ENCODE measurements at regions not wholly inside any gene's neighbourhood (a gene's known extent, or its start where the extent isn't known, plus 50 kb on each side); places are given as distances from the start of the nearest gene placed in this dataset.

GRCh38 chr1:58964428-58964827 lies 180.6 kb upstream of the JUN start:
- Histone ChIP-seq H3K23ac (ENCODE audit: low read length) (no peak overlapping the region), H3K56ac (ENCODE audit: low read length) (no peak overlapping the region), H3K9ac (ENCODE audit: low read length) (no peak overlapping the region), H3K79me1 (ENCODE audit: low read length) (no peaks in the 10 kb centered on the region), H3K4me3 (ENCODE audit: low read length) (no peak overlapping the region), H3K4ac (ENCODE audit: low read depth, low read length) (no peak overlapping the region), H2BK15ac (replicated peaks; ENCODE audit: low read depth) (no peak overlapping the region), H3K36me3 (ENCODE audit: control insufficient read depth, insufficient read depth, low read length) (no peaks in the 10 kb centered on the region), H3K18ac (ENCODE audit: low read length) (no peak overlapping the region), H3K4me2 (ENCODE audit: low read length) (no peak overlapping the region), H3K27me3 (ENCODE audit: insufficient read depth, low read length, poor library complexity) (no peaks in the 10 kb centered on the region), H4K5ac (ENCODE audit: low read length) (no peak overlapping the region), H2BK5ac (ENCODE audit: low read length) (no peak overlapping the region), H2BK120ac (ENCODE audit: low read depth, low read length) (no peak overlapping the region), H3K79me2 (ENCODE audit: control insufficient read depth, insufficient read depth, low read length) (no peaks in the 10 kb centered on the region), H4K8ac (ENCODE audit: low read depth, low read length) (no peak overlapping the region), H3K27ac (ENCODE audit: low read depth, low read length) (no peak overlapping the region), H2AK5ac (ENCODE audit: low read length) (no peak overlapping the region), H3K4me1 (ENCODE audit: control insufficient read depth, low read depth, low read length) (no peaks in the 10 kb centered on the region)
- no CpG with 5 or more reads among the region's 2 CpGs for WGBS (ENCODE audit: extremely low coverage, insufficient coverage, low lambda C conversion rate)
- no peak for DNase-seq

- H3K4ac ChIP-seq (ENCODE audit: low read depth, low read length): no peak overlapping the region
- H3K4me1 ChIP-seq (ENCODE audit: control insufficient read depth, low read depth, low read length): no peaks in the 10 kb centered on the region
- H2BK15ac ChIP-seq (replicated peaks; ENCODE audit: low read depth): no peak overlapping the region
- no peak overlapping the region for H3K9ac ChIP-seq (ENCODE audit: low read length)
- WGBS (ENCODE audit: extremely low coverage, insufficient coverage, low lambda C conversion rate): no CpG with 5 or more reads among the region's 1 CpG
- H3K27ac ChIP-seq (ENCODE audit: low read depth, low read length): no peak overlapping the region
- no peaks in the 10 kb centered on the region for H3K36me3 ChIP-seq (ENCODE audit: control insufficient read depth, insufficient read depth, low read length)
- no peaks in the 10 kb centered on the region for H3K79me1 ChIP-seq (ENCODE audit: low read length)
- no peak overlapping the region for H2BK5ac ChIP-seq (ENCODE audit: low read length)
- H3K4me2 ChIP-seq (ENCODE audit: low read length): no peak overlapping the region
- H3K18ac ChIP-seq (ENCODE audit: low read length): no peak overlapping the region
- H3K23ac ChIP-seq (ENCODE audit: low read length): no peak overlapping the region
- H3K79me2 ChIP-seq (ENCODE audit: control insufficient read depth, insufficient read depth, low read length): no peaks in the 10 kb centered on the region
- no peak for DNase-seq
- H3K27me3 ChIP-seq (ENCODE audit: insufficient read depth, low read length, poor library complexity): no peaks in the 10 kb centered on the region
- no peak overlapping the region for H3K4me3 ChIP-seq (ENCODE audit: low read length)
- no peak overlapping the region for H4K8ac ChIP-seq (ENCODE audit: low read depth, low read length)
- H3K56ac ChIP-seq (ENCODE audit: low read length): no peak overlapping the region
- no peak overlapping the region for H4K5ac ChIP-seq (ENCODE audit: low read length)
- H2BK120ac ChIP-seq (ENCODE audit: low read depth, low read length): no peak overlapping the region
- H2AK5ac ChIP-seq (ENCODE audit: low read length): no peak overlapping the region
Measured at GRCh38 chr1:58964880-58965279, 181.0 kb upstream of the JUN start.

GRCh38 chr1:58966103-58966916 lies 182.5 kb upstream of the JUN start:
- H3K27ac ChIP-seq (ENCODE audit: low read depth, low read length): no peak overlapping the region
- no CpG with 5 or more reads among the region's 6 CpGs for WGBS (ENCODE audit: extremely low coverage, insufficient coverage, low lambda C conversion rate)
- no peaks in the 10 kb centered on the region for H3K79me2 ChIP-seq (ENCODE audit: control insufficient read depth, insufficient read depth, low read length)

GRCh38 chr1:58966917-58967740 lies 183.3 kb upstream of the JUN start:
- Histone ChIP-seq H4K8ac (ENCODE audit: low read depth, low read length) (no peak overlapping the region), H3K4me2 (ENCODE audit: low read length) (no peak overlapping the region), H2BK15ac (replicated peaks; ENCODE audit: low read depth) (no peak overlapping the region), H4K5ac (ENCODE audit: low read length) (no peak overlapping the region), H3K79me2 (ENCODE audit: control insufficient read depth, insufficient read depth, low read length) (no peaks in the 10 kb centered on the region), H3K27me3 (ENCODE audit: insufficient read depth, low read length, poor library complexity) (no peaks in the 10 kb centered on the region), H3K23ac (ENCODE audit: low read length) (no peak overlapping the region), H3K9ac (ENCODE audit: low read length) (no peak overlapping the region), H3K56ac (ENCODE audit: low read length) (no peak overlapping the region), H2BK5ac (ENCODE audit: low read length) (no peak overlapping the region), H3K4me3 (ENCODE audit: low read length) (no peak overlapping the region), H3K27ac (ENCODE audit: low read depth, low read length) (no peak overlapping the region), H3K4me1 (ENCODE audit: control insufficient read depth, low read depth, low read length) (no peaks in the 10 kb centered on the region), H2AK5ac (ENCODE audit: low read length) (no peak overlapping the region), H3K79me1 (ENCODE audit: low read length) (no peaks in the 10 kb centered on the region), H3K18ac (ENCODE audit: low read length) (no peak overlapping the region), H3K4ac (ENCODE audit: low read depth, low read length) (no peak overlapping the region), H2BK120ac (ENCODE audit: low read depth, low read length) (no peak overlapping the region), H3K36me3 (ENCODE audit: control insufficient read depth, insufficient read depth, low read length) (no peaks in the 10 kb centered on the region)
- no peak for DNase-seq
- WGBS (ENCODE audit: extremely low coverage, insufficient coverage, low lambda C conversion rate): no CpG with 5 or more reads among the region's 5 CpGs

More at GRCh38 chr1:58966103-58966916, 182.5 kb upstream of the JUN start:
- Histone ChIP-seq H2BK15ac (replicated peaks; ENCODE audit: low read depth) (no peak overlapping the region), H3K4me1 (ENCODE audit: control insufficient read depth, low read depth, low read length) (no peaks in the 10 kb centered on the region), H2BK5ac (ENCODE audit: low read length) (no peak overlapping the region), H2BK120ac (ENCODE audit: low read depth, low read length) (no peak overlapping the region), H4K5ac (ENCODE audit: low read length) (no peak overlapping the region), H3K4ac (ENCODE audit: low read depth, low read length) (no peak overlapping the region), H3K23ac (ENCODE audit: low read length) (no peak overlapping the region), H4K8ac (ENCODE audit: low read depth, low read length) (no peak overlapping the region), H2AK5ac (ENCODE audit: low read length) (no peak overlapping the region), H3K18ac (ENCODE audit: low read length) (no peak overlapping the region), H3K4me3 (ENCODE audit: low read length) (no peak overlapping the region), H3K4me2 (ENCODE audit: low read length) (no peak overlapping the region), H3K9ac (ENCODE audit: low read length) (no peak overlapping the region), H3K79me1 (ENCODE audit: low read length) (no peaks in the 10 kb centered on the region), H3K36me3 (ENCODE audit: control insufficient read depth, insufficient read depth, low read length) (no peaks in the 10 kb centered on the region), H3K56ac (ENCODE audit: low read length) (no peak overlapping the region), H3K27me3 (ENCODE audit: insufficient read depth, low read length, poor library complexity) (no peaks in the 10 kb centered on the region)
- DNase-seq: no peak

GRCh38 chr1:58968360-58968952 lies 184.6 kb upstream of the JUN start:
- Histone ChIP-seq H3K27ac (ENCODE audit: low read depth, low read length) (no peak overlapping the region), H3K4ac (ENCODE audit: low read depth, low read length) (no peak overlapping the region), H3K18ac (ENCODE audit: low read length) (no peak overlapping the region), H2BK5ac (ENCODE audit: low read length) (no peak overlapping the region), H4K5ac (ENCODE audit: low read length) (no peak overlapping the region), H2BK15ac (replicated peaks; ENCODE audit: low read depth) (no peak overlapping the region), H3K4me1 (ENCODE audit: control insufficient read depth, low read depth, low read length) (no peaks in the 10 kb centered on the region), H3K23ac (ENCODE audit: low read length) (no peak overlapping the region), H3K36me3 (ENCODE audit: control insufficient read depth, insufficient read depth, low read length) (no peaks in the 10 kb centered on the region), H3K4me3 (ENCODE audit: low read length) (no peak overlapping the region), H3K27me3 (ENCODE audit: insufficient read depth, low read length, poor library complexity) (no peaks in the 10 kb centered on the region), H3K79me2 (ENCODE audit: control insufficient read depth, insufficient read depth, low read length) (no peaks in the 10 kb centered on the region), H2AK5ac (ENCODE audit: low read length) (no peak overlapping the region), H3K79me1 (ENCODE audit: low read length) (no peaks in the 10 kb centered on the region), H3K9ac (ENCODE audit: low read length) (no peak overlapping the region), H4K8ac (ENCODE audit: low read depth, low read length) (no peak overlapping the region), H2BK120ac (ENCODE audit: low read depth, low read length) (no peak overlapping the region), H3K56ac (ENCODE audit: low read length) (no peak overlapping the region), H3K4me2 (ENCODE audit: low read length) (no peak overlapping the region)
- no CpG with 5 or more reads among the region's 4 CpGs for WGBS (ENCODE audit: extremely low coverage, insufficient coverage, low lambda C conversion rate)
- DNase-seq: no peak

Data from mesendoderm (in vitro differentiated cells).